Endothelial cell of umbilical vein (primary cell): ENCODE measurements at regions not wholly inside any gene's neighbourhood (a gene's known extent, or its start where the extent isn't known, plus 50 kb on each side); places are given as distances from the start of the nearest gene placed in this dataset.
"Not testable (repeated sequence)": the region's sequence is repeated elsewhere in the genome, so short reads cannot be mapped to it uniquely, and the experiment has no call there.

Experiments
- BruUV-seq: library from RNA; stranded (reverse); fragments of 400-500 nt; replicated peaks from 2 replicates; lab custom pipeline; 2021; lab: Mats Ljungman, UMichigan
- CTCF ChIA-PET: fragments of 300-600, 350-600 bp; sonication (Branson Sonifier 250); formaldehyde crosslinking; loops from one replicate; lab custom pipeline; 2021; ENCODE audit warnings: antibody characterized with exemption, inconsistent platforms; lab: Charles Lee
- POLR2A ChIA-PET: fragments of 300-600, 350-600 bp; sonication (Branson Sonifier 250); formaldehyde crosslinking; loops from one replicate; lab custom pipeline; 2021; ENCODE audit warnings: antibody characterized with exemption, inconsistent platforms; lab: Charles Lee
- DNase-seq: peaks from one replicate; pipeline ENCODE4 v3.0.0-alpha.2; 2011; ENCODE audit warnings: low read depth, low spot score
- FAIRE-seq: peaks from 2 replicates; lab custom pipeline; 2011; peaks lifted over from hg19 to GRCh38; lab: Jason Lieb, UNC
- H2AFZ ChIP-seq: 2 replicates; pipeline ENCODE4 v1.6.0; 2012; ENCODE audit warnings: low read depth, low read length, control low read depth, inconsistent platforms
- H3K27ac ChIP-seq: 2 replicates; pipeline ENCODE4 v1.5.1; 2011; ENCODE audit warnings: low read depth, mild to moderate bottlenecking, control low read depth, low read length, moderate library complexity; ENCODE audit not compliant: insufficient read depth
- H3K27me3 ChIP-seq, 2 experiments: 2 replicates each; pipeline versions ENCODE4 v1.6.0 to v1.6.1; 2011; ENCODE audit warnings: low read length in 2 of 2, mixed read lengths in 1 of 2; ENCODE audit not compliant: control insufficient read depth in 2 of 2, insufficient read depth in 2 of 2
- H3K36me3 ChIP-seq, 2 experiments: 2 replicates in 1 of 2; 3 replicates in 1 of 2; pipeline ENCODE4 v1.5.1; 2011; ENCODE audit warnings: low read length in 2 of 2, mild to moderate bottlenecking in 1 of 2, moderate library complexity in 1 of 2; ENCODE audit not compliant: control insufficient read depth in 2 of 2, insufficient read depth in 2 of 2; ENCODE audit errors: extremely low read depth in 1 of 2
- H3K4me1 ChIP-seq: 3 replicates; pipeline ENCODE4 v1.5.1; 2011; ENCODE audit warnings: mild to moderate bottlenecking, low read length; ENCODE audit not compliant: control insufficient read depth, insufficient read depth; ENCODE audit errors: extremely low read depth
- H3K4me2 ChIP-seq: 2 replicates; pipeline ENCODE4 v1.6.1; 2011; ENCODE audit warnings: low read length, control low read depth, mixed read lengths; ENCODE audit not compliant: insufficient read depth
- H3K4me3 ChIP-seq, 3 experiments: fragments of 200-600 bp in 1 of 3; sonication (generic), shearing (Covaris generic) in 1 of 3; replicated peaks in 1 of 3; 2 replicates each; pipeline ENCODE4 v1.5.1; 2011 to 2016; ENCODE audit warnings: control low read depth in 3 of 3, low read length in 3 of 3, mild to moderate bottlenecking in 2 of 3, inconsistent platforms in 1 of 3, low read depth in 1 of 3, moderate library complexity in 1 of 3; ENCODE audit not compliant: insufficient read depth in 1 of 3
- H3K79me2 ChIP-seq: 2 replicates; pipeline ENCODE4 v1.6.0; 2012; ENCODE audit warnings: low read length, inconsistent platforms; ENCODE audit not compliant: control insufficient read depth, insufficient read depth
- H3K9ac ChIP-seq: replicated peaks from 2 replicates; pipeline ENCODE3; 2011; ENCODE audit warnings: low read length, control low read depth; ENCODE audit not compliant: insufficient read depth; ENCODE audit errors: extremely low read depth
- H3K9me1 ChIP-seq: replicated peaks from 3 replicates; pipeline ENCODE4 v1.6.0; 2011; ENCODE audit warnings: mild to moderate bottlenecking, low read length; ENCODE audit not compliant: control insufficient read depth, insufficient read depth; ENCODE audit errors: extremely low read depth
- H3K9me3 ChIP-seq: replicated peaks from 2 replicates; pipeline ENCODE4 v1.5.1; 2012; ENCODE audit warnings: low read length, inconsistent platforms; ENCODE audit not compliant: control insufficient read depth, insufficient read depth
- H4K20me1 ChIP-seq: replicated peaks from 2 replicates; pipeline ENCODE3; 2011; ENCODE audit warnings: mild to moderate bottlenecking, low read length; ENCODE audit not compliant: control insufficient read depth, insufficient read depth; ENCODE audit errors: extremely low read depth
- EZH2 ChIP-seq: IDR thresholded peaks from 2 replicates; pipeline ENCODE4 v1.6.1; 2012; ENCODE audit warnings: borderline replicate concordance, low read depth, mild to moderate bottlenecking, moderate library complexity, low read length, inconsistent platforms; ENCODE audit not compliant: severe bottlenecking
- FOS ChIP-seq: IDR thresholded peaks from 2 replicates; pipeline ENCODE4 v1.6.1; 2011; ENCODE audit warnings: mild to moderate bottlenecking, low read length, moderate library complexity, borderline replicate concordance; ENCODE audit not compliant: insufficient read depth
- GATA2 ChIP-seq: IDR thresholded peaks from 2 replicates; pipeline ENCODE4 v1.7.0; 2011; ENCODE audit warnings: low read depth, mild to moderate bottlenecking, moderate library complexity, mixed read lengths, low read length; ENCODE audit not compliant: insufficient read length, insufficient read depth
- JUN ChIP-seq: IDR thresholded peaks from 2 replicates; pipeline ENCODE4 v1.6.1; 2011; ENCODE audit warnings: borderline replicate concordance, low read depth; ENCODE audit not compliant: insufficient read length, insufficient read depth
- MYC ChIP-seq: IDR thresholded peaks from one replicate; pipeline ENCODE4 v1.6.1; 2011; ENCODE audit warnings: mild to moderate bottlenecking, low read depth, low read length
- POLR2A ChIP-seq: IDR thresholded peaks from 2 replicates; pipeline ENCODE4 v1.6.1; 2012; ENCODE audit warnings: low read depth, mild to moderate bottlenecking, control low read depth, low read length
- POLR2AphosphoS5 ChIP-seq: IDR thresholded peaks from 2 replicates; pipeline ENCODE4 v1.6.1; 2012; ENCODE audit warnings: low read depth, mild to moderate bottlenecking, control low read depth, low read length, moderate library complexity; ENCODE audit not compliant: insufficient read depth
- dilution Hi-C: fragments of 300-500 bp; cut with MboI; formaldehyde crosslinking; loops from one replicate; pipeline ENCODE4 v1.15.0; 2019; ENCODE audit warnings: low sequenced_read_pairs; ENCODE audit not compliant: extremely low pct_ligation_motif_present
- intact Hi-C: fragments of 100-400 bp; cut with micrococcal nuclease; formaldehyde crosslinking; loops from one replicate; pipeline ENCODE4 v1.10.0; 2022
- TF ChIP-seq, protein P1 (sequence below): IDR thresholded peaks from 2 replicates; pipeline ENCODE4 v1.6.1; 2011; ENCODE audit not compliant: insufficient read depth, insufficient read length
- TF ChIP-seq, protein P2 (sequence below), 2 donors: IDR thresholded peaks; 1 replicate in 1 of 2; 2 replicates in 1 of 2; pipeline ENCODE4 v1.5.1; 2011; ENCODE audit warnings: low read length in 2 of 2, mild to moderate bottlenecking in 2 of 2, moderate library complexity in 2 of 2, control low read depth in 1 of 2, inconsistent platforms in 1 of 2, low read depth in 1 of 2; ENCODE audit not compliant: insufficient read depth in 1 of 2; ENCODE audit errors: extremely low read depth in 1 of 2

DNA sequence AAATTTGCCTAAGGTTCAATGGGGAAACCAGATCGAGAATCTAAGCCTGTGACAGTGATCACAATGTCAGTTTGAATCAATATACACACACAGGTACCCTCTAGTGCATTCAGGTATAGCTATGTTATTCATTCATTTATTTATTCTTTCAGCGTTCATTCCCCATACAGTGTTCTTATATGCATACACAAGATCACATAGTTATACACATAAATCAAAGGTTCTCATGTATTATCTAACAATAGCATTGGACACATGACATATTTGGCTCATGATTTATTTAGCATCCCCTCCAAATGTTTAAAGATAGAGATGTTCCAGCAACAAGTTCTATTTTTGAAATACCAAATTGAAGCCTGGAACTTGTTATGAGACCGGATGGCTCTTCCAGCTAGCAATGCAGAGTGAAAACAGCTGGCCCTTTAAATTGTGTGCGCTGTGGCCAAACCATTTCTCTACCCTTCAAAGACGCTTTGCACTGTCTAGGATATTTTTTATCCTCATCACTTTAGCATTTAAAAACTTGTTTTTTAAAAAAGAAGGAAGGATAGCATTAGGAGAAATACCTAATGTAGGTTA is 131.0 kb downstream of the ATXN3L start:
- no peaks in the 10 kb centered on the region for H3K4me1 ChIP-seq
- ChIA-PET POLR2A (no interaction called here), CTCF (interaction anchor here (1.1 kb wide), 1 partner anchor 29 kb away, joined by 3 read pairs; no protein-coding TSS in a partner anchor)
- intact Hi-C loops, result no loop called here
- no peak overlapping the region for H3K9ac ChIP-seq
- no peak overlapping the region for H2AFZ ChIP-seq
- no peaks in the 10 kb centered on the region for H3K9me3 ChIP-seq
- FAIRE-seq, result no peak
- no TSS peak for BruUV-seq
- no peak overlapping the region for H3K4me2 ChIP-seq
- TF ChIP-seq JUN, result no peak
- no peak for TF ChIP-seq GATA2
- TF ChIP-seq EZH2, result no peak
- TF ChIP-seq MYC, result no peak
- TF ChIP-seq POLR2AphosphoS5, result no peak
- TF ChIP-seq POLR2A, result no peak
- TF ChIP-seq, protein P1, sequence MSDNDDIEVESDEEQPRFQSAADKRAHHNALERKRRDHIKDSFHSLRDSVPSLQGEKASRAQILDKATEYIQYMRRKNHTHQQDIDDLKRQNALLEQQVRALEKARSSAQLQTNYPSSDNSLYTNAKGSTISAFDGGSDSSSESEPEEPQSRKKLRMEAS, result no peak
- TF ChIP-seq, protein P2, sequence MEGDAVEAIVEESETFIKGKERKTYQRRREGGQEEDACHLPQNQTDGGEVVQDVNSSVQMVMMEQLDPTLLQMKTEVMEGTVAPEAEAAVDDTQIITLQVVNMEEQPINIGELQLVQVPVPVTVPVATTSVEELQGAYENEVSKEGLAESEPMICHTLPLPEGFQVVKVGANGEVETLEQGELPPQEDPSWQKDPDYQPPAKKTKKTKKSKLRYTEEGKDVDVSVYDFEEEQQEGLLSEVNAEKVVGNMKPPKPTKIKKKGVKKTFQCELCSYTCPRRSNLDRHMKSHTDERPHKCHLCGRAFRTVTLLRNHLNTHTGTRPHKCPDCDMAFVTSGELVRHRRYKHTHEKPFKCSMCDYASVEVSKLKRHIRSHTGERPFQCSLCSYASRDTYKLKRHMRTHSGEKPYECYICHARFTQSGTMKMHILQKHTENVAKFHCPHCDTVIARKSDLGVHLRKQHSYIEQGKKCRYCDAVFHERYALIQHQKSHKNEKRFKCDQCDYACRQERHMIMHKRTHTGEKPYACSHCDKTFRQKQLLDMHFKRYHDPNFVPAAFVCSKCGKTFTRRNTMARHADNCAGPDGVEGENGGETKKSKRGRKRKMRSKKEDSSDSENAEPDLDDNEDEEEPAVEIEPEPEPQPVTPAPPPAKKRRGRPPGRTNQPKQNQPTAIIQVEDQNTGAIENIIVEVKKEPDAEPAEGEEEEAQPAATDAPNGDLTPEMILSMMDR (IDR thresholded peaks at IDR 0.05; ENCODE audit: extremely low read depth in 1 of 2, insufficient read depth in 1 of 2, low read depth in 1 of 2, low read length in 2 of 2), result no peak
- TF ChIP-seq FOS, result no peak
- H3K27ac ChIP-seq, result no peak overlapping the region
- no peaks in the 10 kb centered on the region for H3K27me3 ChIP-seq
- dilution Hi-C loops, result no loop called here
- H4K20me1 ChIP-seq, result no peaks in the 10 kb centered on the region
- no peak for DNase-seq
- no peaks in the 10 kb centered on the region for H3K79me2 ChIP-seq
- H3K36me3 ChIP-seq, result no peaks in the 10 kb centered on the region
- no peak overlapping the region for H3K4me3 ChIP-seq
- no peaks in the 10 kb centered on the region for H3K9me1 ChIP-seq

DNA sequence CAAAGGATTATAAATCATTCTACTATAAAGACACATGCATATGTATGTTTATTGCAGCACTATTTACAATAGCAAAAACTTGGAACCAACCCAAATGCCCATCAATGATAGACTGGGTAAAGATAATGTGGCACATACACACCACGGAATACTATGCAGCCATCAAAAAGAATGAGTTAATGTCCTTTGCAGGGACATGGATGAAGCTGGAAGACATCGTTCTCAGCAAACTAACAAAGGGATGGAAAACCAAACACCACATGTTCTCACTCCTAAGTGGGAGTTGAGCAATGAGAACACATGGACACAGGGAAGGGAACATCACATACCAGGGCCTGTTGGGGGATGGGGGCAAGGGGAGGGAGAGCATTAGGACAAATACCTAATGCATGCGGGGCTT is 133.2 kb downstream of the ATXN3L start:
- H3K79me2 ChIP-seq, H3K27me3 ChIP-seq, BruUV-seq, POLR2A ChIA-PET, H3K27ac ChIP-seq, CTCF ChIA-PET, dilution Hi-C loops, FAIRE-seq, H3K9me1 ChIP-seq, H3K4me2 ChIP-seq, H4K20me1 ChIP-seq, H3K9me3 ChIP-seq, H3K36me3 ChIP-seq, H3K9ac ChIP-seq, H2AFZ ChIP-seq, intact Hi-C loops, DNase-seq, H3K4me3 ChIP-seq, H3K4me1 ChIP-seq: not testable (repeated sequence)
